GM18951 (cell line): ENCODE measurements at regions not wholly inside any gene's neighbourhood (a gene's known extent, or its start where the extent isn't known, plus 50 kb on each side); places are given as distances from the start of the nearest gene placed in this dataset.
"Not testable (repeated sequence)": the region's sequence is repeated elsewhere in the genome, so short reads cannot be mapped to it uniquely, and the experiment has no call there.

Experiments
- POLR2A ChIP-seq: IDR thresholded peaks from 4 replicates; pipeline ENCODE4 v1.6.1; 2011; ENCODE audit warnings: mild to moderate bottlenecking; ENCODE audit not compliant: insufficient read length, insufficient read depth; ENCODE audit errors: extremely low read depth
- in situ Hi-C: fragments of 300-500 bp; cut with MboI; formaldehyde crosslinking; loops from one replicate; pipeline ENCODE4 v1.12.0; 2022; ENCODE audit warnings: low sequenced_read_pairs, mixed read lengths, inconsistent platforms; ENCODE audit not compliant: unreplicated experiment

DNA sequence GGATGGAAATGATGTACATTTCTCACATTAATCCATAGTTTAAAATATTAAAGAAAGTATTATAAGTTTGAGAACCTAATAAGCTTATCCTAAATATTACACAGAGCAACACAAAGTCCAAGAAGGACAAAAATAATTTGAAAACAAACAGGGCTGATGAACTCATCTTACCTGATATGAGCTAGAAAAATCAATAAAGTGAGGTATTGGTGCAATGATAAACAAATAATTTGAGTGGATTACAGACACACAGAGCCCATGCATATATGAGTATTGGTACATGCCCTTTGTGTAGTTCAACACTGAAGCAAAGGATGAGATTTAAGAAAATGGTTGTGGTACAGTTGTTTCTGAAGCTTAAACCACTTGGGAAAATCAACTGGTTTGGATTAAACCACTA, 1139.0 kb downstream of the SUCLG1 start:
- in situ Hi-C loops: no loop called here
- no peak for TF ChIP-seq POLR2A

DNA sequence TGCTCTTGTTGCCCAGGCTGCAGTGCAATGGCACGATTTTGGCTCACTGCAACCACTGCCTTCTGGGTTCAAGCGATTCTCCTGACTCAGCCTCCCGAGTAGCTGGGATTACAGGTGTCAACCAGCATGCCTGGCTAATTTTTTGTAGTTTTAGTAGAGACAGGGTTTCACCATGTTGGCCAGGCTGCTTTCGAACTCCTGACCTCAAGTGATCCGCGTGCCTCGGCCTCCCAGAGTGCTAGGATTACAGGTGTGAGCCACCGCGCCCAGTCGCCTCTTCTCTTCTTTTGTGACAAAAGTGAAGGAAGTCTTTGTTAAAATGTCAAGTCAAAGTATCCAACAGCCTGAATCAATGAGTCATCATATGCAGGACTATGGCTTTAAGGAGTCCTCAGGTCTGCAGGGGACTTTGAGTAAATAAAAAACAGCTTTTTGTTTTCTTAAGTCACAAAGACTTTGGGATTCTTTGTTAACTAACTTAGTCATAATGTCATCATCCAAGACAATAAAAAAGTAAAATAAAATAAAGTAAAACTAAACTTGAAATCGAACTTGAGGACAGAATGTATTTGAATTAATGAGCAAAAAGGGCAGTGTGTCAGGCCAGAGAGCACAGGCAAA, 1153.2 kb downstream of the SUCLG1 start:
- in situ Hi-C loops: no loop called here
- TF ChIP-seq POLR2A: no peak

DNA sequence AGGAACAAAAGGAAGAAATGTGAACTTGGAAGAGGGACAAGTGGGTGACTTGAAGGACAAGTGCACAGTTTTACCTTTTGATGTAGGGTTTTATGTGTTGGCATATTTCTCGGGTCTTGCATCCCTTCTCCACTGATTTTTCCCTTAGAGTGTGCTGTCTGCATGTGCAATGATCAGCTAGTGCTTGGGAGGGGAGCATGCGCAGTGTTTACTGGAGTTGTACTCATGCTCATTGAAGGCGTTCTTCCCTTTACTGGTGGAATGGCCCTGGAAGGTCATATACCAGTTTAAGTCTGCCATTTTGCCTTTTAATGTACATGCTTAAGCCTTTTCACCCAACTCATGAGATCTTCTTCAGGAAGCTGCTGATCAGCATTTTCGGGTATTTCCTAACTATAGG, 1168.0 kb downstream of the SUCLG1 start:
- in situ Hi-C loops: no loop called here
- TF ChIP-seq POLR2A: no peak

DNA sequence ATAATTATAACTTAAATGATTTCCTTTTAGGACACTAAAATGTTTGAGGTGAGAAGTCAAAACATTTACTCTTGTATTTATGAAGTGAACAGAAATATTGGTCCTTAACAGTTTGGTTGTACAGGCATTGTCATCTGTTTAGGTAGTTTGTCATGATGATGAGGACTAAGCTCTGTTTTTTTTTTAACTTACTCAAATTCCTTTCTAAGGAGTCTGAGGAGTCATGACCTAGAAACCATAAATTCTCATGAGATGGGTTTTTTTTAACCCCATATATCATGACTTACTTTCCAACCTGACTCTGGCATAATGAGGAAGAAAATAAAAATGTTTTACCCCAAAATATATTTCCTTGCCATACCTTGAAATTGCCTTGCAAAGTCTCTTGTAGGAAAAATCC, 1176.2 kb downstream of the SUCLG1 start:
- in situ Hi-C loops: no loop called here
- TF ChIP-seq POLR2A: no peak

DNA sequence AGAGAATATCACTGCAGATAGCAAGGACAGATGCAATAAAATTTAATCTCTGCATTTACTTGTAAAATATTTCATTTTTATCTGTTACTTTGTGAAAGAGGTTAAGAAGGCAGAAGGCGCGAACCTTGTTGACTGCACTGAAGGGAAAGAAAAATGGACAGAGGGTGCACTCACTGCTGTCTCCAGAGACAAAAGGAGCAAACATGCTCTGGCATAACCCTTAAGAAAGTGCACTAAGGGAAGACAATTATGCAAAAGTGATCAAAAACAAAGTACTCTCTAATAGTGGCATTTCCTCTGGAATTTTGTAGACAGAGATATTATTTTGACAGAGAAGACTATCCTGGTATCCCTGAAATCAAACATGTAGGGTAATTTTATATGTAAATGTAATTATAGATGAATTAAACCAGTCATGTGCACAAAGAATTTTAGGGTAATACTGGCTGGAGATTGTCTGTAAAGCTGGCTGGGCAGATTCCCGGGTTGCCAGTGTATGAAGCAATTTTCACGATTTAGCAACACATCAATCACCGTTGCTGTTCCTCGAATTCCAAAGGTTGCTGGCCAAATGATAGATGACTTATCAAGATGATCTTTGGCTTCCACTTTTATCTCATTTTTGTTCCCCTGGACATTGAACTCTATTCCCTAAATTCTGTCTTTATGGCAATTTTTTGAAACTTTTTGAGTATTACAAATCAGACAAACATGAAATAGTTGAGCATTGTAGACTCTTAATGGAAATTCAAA, 1176.9 kb downstream of the SUCLG1 start:
- in situ Hi-C loops: no loop called here
- no peak for TF ChIP-seq POLR2A

DNA sequence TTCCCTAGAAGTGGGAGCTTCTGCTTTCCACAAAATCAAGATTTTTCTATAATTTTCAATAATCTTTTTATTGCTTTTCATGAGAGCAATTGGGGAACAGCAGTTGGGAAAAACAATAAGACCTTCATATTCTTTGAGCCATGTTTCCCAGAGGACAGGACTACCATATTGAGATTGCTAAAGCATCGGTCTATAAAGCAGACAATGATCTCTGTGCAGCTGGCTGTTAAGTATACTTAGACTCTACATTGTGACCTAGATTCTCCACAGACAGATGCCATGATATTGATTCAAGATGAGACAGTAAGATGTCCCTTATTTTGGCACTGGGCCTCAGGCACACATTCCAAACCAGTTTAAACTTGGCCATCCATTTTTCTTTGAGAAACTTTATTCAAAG, 1178.7 kb downstream of the SUCLG1 start:
- in situ Hi-C loops: no loop called here
- no peak for TF ChIP-seq POLR2A

DNA sequence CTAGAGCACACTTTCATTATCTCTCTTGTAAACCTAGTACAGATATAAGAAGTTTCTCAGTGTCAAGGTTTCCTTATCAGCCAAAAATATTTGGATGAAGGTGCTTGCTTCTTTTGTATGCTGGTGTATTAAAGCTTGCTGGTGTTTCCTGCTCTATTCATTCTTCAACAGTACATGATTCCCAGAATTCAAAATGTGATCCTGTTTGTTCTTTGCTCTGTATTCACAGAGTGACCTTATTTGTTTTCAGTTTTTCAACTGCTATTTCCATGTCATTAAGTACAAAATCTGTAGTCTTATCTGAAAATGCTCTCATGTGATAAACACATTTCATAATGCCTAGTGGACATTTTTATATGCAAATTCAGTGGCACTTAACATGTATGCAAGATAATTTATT, 1185.8 kb downstream of the SUCLG1 start:
- TF ChIP-seq POLR2A: no peak
- in situ Hi-C loops: no loop called here

DNA sequence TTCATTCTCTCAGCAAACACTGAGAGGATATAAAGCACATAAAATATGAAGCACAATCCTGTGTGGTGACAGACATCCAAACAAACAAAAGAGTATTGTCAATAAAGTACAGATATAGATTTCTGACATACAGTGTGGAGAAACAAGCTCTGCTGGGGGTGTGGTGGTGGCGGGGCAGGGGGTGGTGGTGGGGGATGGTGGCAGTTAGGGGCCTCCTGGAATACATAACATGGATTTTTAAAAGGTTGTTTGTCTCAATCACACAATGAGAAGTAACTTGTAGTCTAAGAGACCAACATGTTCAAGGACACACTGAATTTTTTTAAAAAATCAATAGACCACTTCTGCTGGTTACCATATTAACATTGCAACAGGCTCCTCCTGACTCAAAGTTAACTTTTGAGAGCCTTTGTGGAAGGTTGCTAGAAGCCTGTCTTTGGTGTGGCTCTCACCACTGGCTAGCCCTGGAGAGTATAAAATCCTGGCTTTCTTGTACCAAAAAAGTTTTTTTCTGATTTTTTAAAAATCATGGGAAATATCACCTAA, 1197.4 kb downstream of the SUCLG1 start:
- in situ Hi-C loops: no loop called here
- TF ChIP-seq POLR2A: no peak

DNA sequence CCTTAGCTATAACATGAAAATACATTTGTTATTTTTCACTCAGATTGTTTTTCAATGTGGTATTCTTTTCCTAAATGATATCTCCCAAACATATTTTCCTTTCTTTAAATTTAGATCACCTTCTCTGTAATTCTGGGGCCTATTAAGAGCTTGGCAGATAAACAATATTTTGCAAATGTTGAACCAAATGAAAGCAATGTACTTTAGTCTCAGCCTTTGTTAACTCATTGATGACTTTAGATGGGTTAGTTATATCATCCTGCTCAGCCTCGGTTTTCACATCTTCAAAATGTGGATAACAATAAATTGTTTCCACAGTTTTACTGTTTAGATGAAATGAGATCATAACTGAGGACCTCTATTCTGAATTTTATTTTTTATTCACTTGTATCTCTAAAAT, 1205.2 kb downstream of the SUCLG1 start:
- no peak for TF ChIP-seq POLR2A

DNA sequence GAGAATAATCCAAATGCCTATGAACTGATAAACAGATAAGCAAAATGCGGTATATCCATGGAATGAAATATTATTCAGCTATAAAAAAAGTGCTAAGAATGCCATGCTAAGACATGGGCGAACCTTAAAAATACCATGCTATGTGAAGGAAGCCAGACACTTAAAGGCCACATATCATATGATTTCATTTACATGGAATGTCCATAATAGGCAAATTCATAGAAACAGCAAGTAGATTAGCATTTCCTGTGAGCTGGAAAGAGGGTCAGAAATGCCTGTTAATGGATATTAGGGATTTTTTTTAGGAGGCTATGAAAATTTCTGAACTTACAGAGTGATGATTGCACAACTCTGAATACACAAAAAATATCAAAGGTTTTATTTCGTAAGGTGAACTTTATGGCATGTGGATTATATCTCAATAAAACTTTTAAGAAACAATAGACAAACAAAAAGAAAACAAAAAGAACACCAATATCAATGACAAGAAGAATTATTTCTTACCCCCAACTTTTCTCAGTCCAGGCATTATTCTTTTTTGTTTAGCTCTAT, 1207.7 kb downstream of the SUCLG1 start:
- no peak for TF ChIP-seq POLR2A
- in situ Hi-C loops: no loop called here

More for the DNA sequence above, 1205.2 kb downstream of the SUCLG1 start:
- in situ Hi-C loops: no loop called here

DNA sequence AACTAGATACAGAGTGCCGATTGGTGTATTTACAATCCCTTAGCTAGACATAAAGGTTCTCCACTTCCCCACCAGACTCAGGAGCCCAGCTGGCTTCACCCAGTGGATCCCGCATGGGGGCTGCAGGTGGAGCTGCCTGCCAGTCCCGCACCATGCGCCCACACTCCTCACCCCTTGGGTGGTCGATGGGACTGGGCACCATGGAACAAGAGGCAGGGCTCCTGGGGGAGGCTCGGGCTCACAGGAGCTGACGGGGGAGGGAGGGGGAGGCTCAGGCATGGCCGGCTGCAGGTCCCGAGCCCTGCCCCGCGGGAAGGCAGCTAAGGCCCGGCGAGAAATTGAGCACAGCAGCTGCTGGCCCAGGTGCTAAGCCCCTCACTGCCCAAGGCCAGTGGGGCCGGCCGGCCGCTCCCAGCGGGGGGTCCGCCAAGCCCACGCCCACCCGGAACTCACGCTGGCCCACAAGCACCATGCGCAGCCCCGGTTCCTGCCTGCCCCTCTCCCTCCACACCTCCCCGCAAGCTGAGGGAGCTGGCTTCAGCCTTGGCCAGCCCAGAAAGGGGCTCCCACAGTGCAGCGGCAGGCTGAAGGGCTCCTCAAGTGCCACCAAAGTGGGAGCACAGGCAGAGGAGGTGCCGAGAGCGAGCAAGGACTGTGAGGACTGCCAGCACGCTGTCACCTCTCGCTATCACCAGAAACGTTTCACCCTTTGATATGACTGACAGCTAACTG, 1213.1 kb downstream of the SUCLG1 start:
- in situ Hi-C loops: not testable (repeated sequence)

DNA sequence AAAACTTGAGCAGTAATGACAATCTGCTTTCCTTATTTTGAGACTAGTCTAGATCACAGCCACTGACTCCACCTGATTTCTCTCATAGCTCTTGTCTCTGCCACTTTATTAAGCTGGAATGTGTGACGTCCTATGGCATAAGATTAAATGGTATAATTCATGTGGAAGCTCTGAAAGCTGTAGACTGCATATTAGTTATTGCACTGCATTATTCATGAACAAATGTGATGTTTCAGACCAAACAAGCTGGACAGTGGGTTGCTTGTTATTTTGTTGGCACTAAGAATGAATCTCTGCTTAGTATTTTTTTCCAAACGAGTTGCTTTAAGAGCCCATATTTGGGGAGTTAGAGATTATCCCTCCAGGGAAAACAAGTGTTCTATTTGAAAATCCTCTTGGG, 1218.5 kb downstream of the SUCLG1 start:
- in situ Hi-C loops: no loop called here
- TF ChIP-seq POLR2A: no peak

DNA sequence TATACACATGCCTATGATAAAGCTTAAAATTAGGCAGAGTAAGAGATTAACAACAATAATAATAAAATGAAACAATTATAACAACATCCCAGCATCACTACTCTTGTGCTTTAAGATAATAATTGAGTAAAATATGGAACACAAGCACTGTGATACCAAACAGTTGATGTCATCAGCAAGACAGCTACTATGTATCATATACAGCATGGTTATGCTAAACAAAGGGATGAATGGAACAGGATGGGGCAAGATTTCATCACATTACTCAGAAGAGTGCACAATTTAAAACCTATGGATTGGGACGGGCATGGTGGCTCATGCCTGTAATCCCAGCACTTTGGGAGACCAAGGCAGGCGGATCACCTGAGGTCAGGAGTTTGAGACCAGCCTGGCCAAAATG, 1221.0 kb downstream of the SUCLG1 start:
- no peak for TF ChIP-seq POLR2A
- in situ Hi-C loops: no loop called here
